Stimulated activated CD8-positive, alpha-beta memory T cell treated with anti-CD3 and anti-CD28 coated beads, Interleukin-7, amount 100 ng/mL, for 4 hours (primary cell): ENCODE measurements at regions not wholly inside any gene's neighbourhood (a gene's known extent, or its start where the extent isn't known, plus 50 kb on each side); places are given as distances from the start of the nearest gene placed in this dataset.

Experiments
- DNase-seq, 2 donors: peaks; one replicate each; pipeline ENCODE4 v3.0.0-alpha.2; 2020; ENCODE audit warnings: low read depth in 2 of 2

- peak in 1 of 2 donors; percentile 52 for DNase-seq
Measured at GRCh38 chr13:73708393-73708985, 425.7 kb downstream of the KLF12 start.

- no peak for DNase-seq
Measured at GRCh38 chr13:73704587-73704986, 429.6 kb downstream of the KLF12 start.

GRCh38 chr13:73703606-73704005 is 430.6 kb downstream of the KLF12 start:
- no peak for DNase-seq

- peak in 1 of 2 donors; percentile 30 for DNase-seq
Measured at GRCh38 chr13:73702419-73703071, 431.7 kb downstream of the KLF12 start.

GRCh38 chr13:73701160-73701559 is 433.0 kb downstream of the KLF12 start:
- no peak for DNase-seq

- DNase-seq: no peak
Measured at GRCh38 chr13:73698859-73699258, 435.3 kb downstream of the KLF12 start.

GRCh38 chr13:73697166-73697565 is 437.0 kb downstream of the KLF12 start:
- DNase-seq: no peak

GRCh38 chr13:73696713-73697112 is 437.5 kb downstream of the KLF12 start:
- no peak for DNase-seq

GRCh38 chr13:73696271-73696670 is 437.9 kb downstream of the KLF12 start:
- DNase-seq: no peak

GRCh38 chr13:73695325-73695724 is 438.9 kb downstream of the KLF12 start:
- DNase-seq: no peak

GRCh38 chr13:73693215-73693614 is 441.0 kb downstream of the KLF12 start:
- DNase-seq: no peak

GRCh38 chr13:73691891-73692290 is 442.3 kb downstream of the KLF12 start:
- no peak for DNase-seq

GRCh38 chr13:73687929-73688328 is 446.3 kb downstream of the KLF12 start:
- no peak for DNase-seq

GRCh38 chr13:73687087-73687486 is 447.1 kb downstream of the KLF12 start:
- no peak for DNase-seq

GRCh38 chr13:73684750-73685149 is 449.5 kb downstream of the KLF12 start:
- no peak for DNase-seq

- no peak for DNase-seq
Measured at GRCh38 chr13:73684286-73684685, 449.9 kb downstream of the KLF12 start.

- no peak for DNase-seq
Measured at GRCh38 chr13:73683746-73684145, 450.5 kb downstream of the KLF12 start.

GRCh38 chr13:73681779-73682178 is 452.4 kb downstream of the KLF12 start:
- no peak for DNase-seq

GRCh38 chr13:73681015-73681414 is 453.2 kb downstream of the KLF12 start:
- no peak for DNase-seq

GRCh38 chr13:73677048-73677601 is 457.1 kb downstream of the KLF12 start:
- no peak for DNase-seq

GRCh38 chr13:73676550-73677047 is 457.6 kb downstream of the KLF12 start:
- no peak for DNase-seq

GRCh38 chr13:73675821-73676220 is 458.4 kb downstream of the KLF12 start:
- no peak for DNase-seq

GRCh38 chr13:73674570-73674969 is 459.6 kb downstream of the KLF12 start:
- DNase-seq: no peak
